ENCODE measurements at regions not wholly inside any gene's neighbourhood (a gene's known extent, or its start where the extent isn't known, plus 50 kb on each side); places are given as distances from the start of the nearest gene placed in this dataset.

GRCh38 chr6:7479801-7480266 is 61.6 kb upstream of the DSP start:
- DNase-seq: no peak
- Histone ChIP-seq H3K36me3 (no peaks in the 10 kb centered on the region), H3K27ac (no peak overlapping the region), H3K4me3 (ENCODE audit: low read depth, low read length) (no peak overlapping the region), H3K27me3 (ENCODE audit: insufficient read depth, low read depth, severe bottlenecking) (no peaks in the 10 kb centered on the region), H3K9me3 (ENCODE audit: severe bottlenecking) (no peaks in the 10 kb centered on the region)
- TF ChIP-seq, protein P1, sequence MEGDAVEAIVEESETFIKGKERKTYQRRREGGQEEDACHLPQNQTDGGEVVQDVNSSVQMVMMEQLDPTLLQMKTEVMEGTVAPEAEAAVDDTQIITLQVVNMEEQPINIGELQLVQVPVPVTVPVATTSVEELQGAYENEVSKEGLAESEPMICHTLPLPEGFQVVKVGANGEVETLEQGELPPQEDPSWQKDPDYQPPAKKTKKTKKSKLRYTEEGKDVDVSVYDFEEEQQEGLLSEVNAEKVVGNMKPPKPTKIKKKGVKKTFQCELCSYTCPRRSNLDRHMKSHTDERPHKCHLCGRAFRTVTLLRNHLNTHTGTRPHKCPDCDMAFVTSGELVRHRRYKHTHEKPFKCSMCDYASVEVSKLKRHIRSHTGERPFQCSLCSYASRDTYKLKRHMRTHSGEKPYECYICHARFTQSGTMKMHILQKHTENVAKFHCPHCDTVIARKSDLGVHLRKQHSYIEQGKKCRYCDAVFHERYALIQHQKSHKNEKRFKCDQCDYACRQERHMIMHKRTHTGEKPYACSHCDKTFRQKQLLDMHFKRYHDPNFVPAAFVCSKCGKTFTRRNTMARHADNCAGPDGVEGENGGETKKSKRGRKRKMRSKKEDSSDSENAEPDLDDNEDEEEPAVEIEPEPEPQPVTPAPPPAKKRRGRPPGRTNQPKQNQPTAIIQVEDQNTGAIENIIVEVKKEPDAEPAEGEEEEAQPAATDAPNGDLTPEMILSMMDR (IDR thresholded peaks at IDR 0.05; ENCODE audit: low read depth, low read length): no peak

- Histone ChIP-seq H3K36me3 (no peaks in the 10 kb centered on the region), H3K27me3 (ENCODE audit: insufficient read depth, low read depth, severe bottlenecking) (peaks cover 5% of the 10 kb centered on the region), H3K9me3 (ENCODE audit: severe bottlenecking) (no peaks in the 10 kb centered on the region), H3K4me3 (ENCODE audit: low read depth, low read length) (no peak overlapping the region), H3K27ac (no peak overlapping the region)
- DNase-seq: no peak
- TF ChIP-seq, protein P1 (IDR thresholded peaks at IDR 0.05; ENCODE audit: low read depth, low read length): no peak
Observed at GRCh38 chr6:7484666-7485065, 56.8 kb upstream of the DSP start.

- Histone ChIP-seq H3K4me3 (ENCODE audit: low read depth, low read length) (no peak overlapping the region), H3K9me3 (ENCODE audit: severe bottlenecking) (peaks cover 3% of the 10 kb centered on the region), H3K36me3 (no peaks in the 10 kb centered on the region), H3K27me3 (ENCODE audit: insufficient read depth, low read depth, severe bottlenecking) (peaks cover 13% of the 10 kb centered on the region), H3K27ac (no peak overlapping the region)
- DNase-seq: no peak
- TF ChIP-seq, protein P1 (IDR thresholded peaks at IDR 0.05; ENCODE audit: low read depth, low read length): no peak
Observed at GRCh38 chr6:7486951-7487350, 54.5 kb upstream of the DSP start.

DNA sequence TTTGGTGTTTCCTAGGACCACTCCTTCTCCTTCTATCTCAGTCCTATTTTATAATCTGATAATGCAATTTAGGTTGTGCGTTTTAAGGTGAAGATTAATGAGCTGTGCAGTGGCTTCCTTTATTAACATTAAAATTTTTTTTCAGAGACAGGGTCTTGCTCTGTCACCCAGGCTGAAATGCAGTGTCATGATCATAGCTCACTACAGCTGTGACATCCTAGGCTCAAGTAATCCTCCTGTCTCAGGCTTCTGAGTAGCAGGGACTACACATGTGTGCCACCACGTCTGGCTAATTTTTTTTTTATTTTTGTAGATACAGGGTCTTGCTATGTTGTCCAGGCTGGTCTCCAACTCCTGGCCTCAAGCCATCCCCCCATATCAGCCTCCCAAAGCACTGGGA is 53.0 kb upstream of the DSP start:
- no peak overlapping the region for H3K4me3 ChIP-seq (ENCODE audit: low read depth, low read length)
- H3K36me3 ChIP-seq: no peaks in the 10 kb centered on the region
- TF ChIP-seq, protein P1 (IDR thresholded peaks at IDR 0.05; ENCODE audit: low read depth, low read length): no peak
- peaks cover 8% of the 10 kb centered on the region for H3K9me3 ChIP-seq (ENCODE audit: severe bottlenecking)
- DNase-seq: no peak
- peaks cover 13% of the 10 kb centered on the region for H3K27me3 ChIP-seq (ENCODE audit: insufficient read depth, low read depth, severe bottlenecking)
- no peak overlapping the region for H3K27ac ChIP-seq

- no peak overlapping the region for H3K4me3 ChIP-seq (ENCODE audit: low read depth, low read length)
- no peak overlapping the region for H3K27ac ChIP-seq
- TF ChIP-seq, protein P1 (IDR thresholded peaks at IDR 0.05; ENCODE audit: low read depth, low read length): no peak
- DNase-seq: no peak
- H3K9me3 ChIP-seq (ENCODE audit: severe bottlenecking): peaks cover 8% of the 10 kb centered on the region
- H3K27me3 ChIP-seq (ENCODE audit: insufficient read depth, low read depth, severe bottlenecking): peaks cover 17% of the 10 kb centered on the region
- no peaks in the 10 kb centered on the region for H3K36me3 ChIP-seq
Observed at GRCh38 chr6:7489376-7489775, 52.1 kb upstream of the DSP start.
